Endothelial cell of umbilical vein (primary cell): ENCODE measurements at regions not wholly inside any gene's neighbourhood (a gene's known extent, or its start where the extent isn't known, plus 50 kb on each side); places are given as distances from the start of the nearest gene placed in this dataset.

ENCODE experiments used
- BruUV-seq: library from RNA; stranded (reverse); fragments of 400-500 nt; replicated peaks from 2 replicates; lab custom pipeline; 2021; lab: Mats Ljungman, UMichigan
- CTCF ChIA-PET: fragments of 300-600, 350-600 bp; sonication (Branson Sonifier 250); formaldehyde crosslinking; loops from one replicate; lab custom pipeline; 2021; ENCODE audit warnings: antibody characterized with exemption, inconsistent platforms; lab: Charles Lee
- POLR2A ChIA-PET: fragments of 300-600, 350-600 bp; sonication (Branson Sonifier 250); formaldehyde crosslinking; loops from one replicate; lab custom pipeline; 2021; ENCODE audit warnings: antibody characterized with exemption, inconsistent platforms; lab: Charles Lee
- DNase-seq: peaks from one replicate; pipeline ENCODE4 v3.0.0-alpha.2; 2011; ENCODE audit warnings: low read depth, low spot score
- FAIRE-seq: peaks from 2 replicates; lab custom pipeline; 2011; peaks lifted over from hg19 to GRCh38; lab: Jason Lieb, UNC
- H2AFZ ChIP-seq: 2 replicates; pipeline ENCODE4 v1.6.0; 2012; ENCODE audit warnings: low read depth, low read length, control low read depth, inconsistent platforms
- H3K27ac ChIP-seq: 2 replicates; pipeline ENCODE4 v1.5.1; 2011; ENCODE audit warnings: low read depth, mild to moderate bottlenecking, control low read depth, low read length, moderate library complexity; ENCODE audit not compliant: insufficient read depth
- H3K27me3 ChIP-seq, 2 experiments: 2 replicates each; pipeline versions ENCODE4 v1.6.0 to v1.6.1; 2011; ENCODE audit warnings: low read length in 2 of 2, mixed read lengths in 1 of 2; ENCODE audit not compliant: control insufficient read depth in 2 of 2, insufficient read depth in 2 of 2
- H3K36me3 ChIP-seq, 2 experiments: 2 replicates in 1 of 2; 3 replicates in 1 of 2; pipeline ENCODE4 v1.5.1; 2011; ENCODE audit warnings: low read length in 2 of 2, mild to moderate bottlenecking in 1 of 2, moderate library complexity in 1 of 2; ENCODE audit not compliant: control insufficient read depth in 2 of 2, insufficient read depth in 2 of 2; ENCODE audit errors: extremely low read depth in 1 of 2
- H3K4me1 ChIP-seq: 3 replicates; pipeline ENCODE4 v1.5.1; 2011; ENCODE audit warnings: mild to moderate bottlenecking, low read length; ENCODE audit not compliant: control insufficient read depth, insufficient read depth; ENCODE audit errors: extremely low read depth
- H3K4me2 ChIP-seq: 2 replicates; pipeline ENCODE4 v1.6.1; 2011; ENCODE audit warnings: low read length, control low read depth, mixed read lengths; ENCODE audit not compliant: insufficient read depth
- H3K4me3 ChIP-seq, 3 experiments: fragments of 200-600 bp in 1 of 3; sonication (generic), shearing (Covaris generic) in 1 of 3; replicated peaks in 1 of 3; 2 replicates each; pipeline ENCODE4 v1.5.1; 2011 to 2016; ENCODE audit warnings: control low read depth in 3 of 3, low read length in 3 of 3, mild to moderate bottlenecking in 2 of 3, inconsistent platforms in 1 of 3, low read depth in 1 of 3, moderate library complexity in 1 of 3; ENCODE audit not compliant: insufficient read depth in 1 of 3
- H3K79me2 ChIP-seq: 2 replicates; pipeline ENCODE4 v1.6.0; 2012; ENCODE audit warnings: low read length, inconsistent platforms; ENCODE audit not compliant: control insufficient read depth, insufficient read depth
- H3K9ac ChIP-seq: replicated peaks from 2 replicates; pipeline ENCODE3; 2011; ENCODE audit warnings: low read length, control low read depth; ENCODE audit not compliant: insufficient read depth; ENCODE audit errors: extremely low read depth
- H3K9me1 ChIP-seq: replicated peaks from 3 replicates; pipeline ENCODE4 v1.6.0; 2011; ENCODE audit warnings: mild to moderate bottlenecking, low read length; ENCODE audit not compliant: control insufficient read depth, insufficient read depth; ENCODE audit errors: extremely low read depth
- H3K9me3 ChIP-seq: replicated peaks from 2 replicates; pipeline ENCODE4 v1.5.1; 2012; ENCODE audit warnings: low read length, inconsistent platforms; ENCODE audit not compliant: control insufficient read depth, insufficient read depth
- H4K20me1 ChIP-seq: replicated peaks from 2 replicates; pipeline ENCODE3; 2011; ENCODE audit warnings: mild to moderate bottlenecking, low read length; ENCODE audit not compliant: control insufficient read depth, insufficient read depth; ENCODE audit errors: extremely low read depth
- EZH2 ChIP-seq: IDR thresholded peaks from 2 replicates; pipeline ENCODE4 v1.6.1; 2012; ENCODE audit warnings: borderline replicate concordance, low read depth, mild to moderate bottlenecking, moderate library complexity, low read length, inconsistent platforms; ENCODE audit not compliant: severe bottlenecking
- FOS ChIP-seq: IDR thresholded peaks from 2 replicates; pipeline ENCODE4 v1.6.1; 2011; ENCODE audit warnings: mild to moderate bottlenecking, low read length, moderate library complexity, borderline replicate concordance; ENCODE audit not compliant: insufficient read depth
- GATA2 ChIP-seq: IDR thresholded peaks from 2 replicates; pipeline ENCODE4 v1.7.0; 2011; ENCODE audit warnings: low read depth, mild to moderate bottlenecking, moderate library complexity, mixed read lengths, low read length; ENCODE audit not compliant: insufficient read length, insufficient read depth
- JUN ChIP-seq: IDR thresholded peaks from 2 replicates; pipeline ENCODE4 v1.6.1; 2011; ENCODE audit warnings: borderline replicate concordance, low read depth; ENCODE audit not compliant: insufficient read length, insufficient read depth
- MYC ChIP-seq: IDR thresholded peaks from one replicate; pipeline ENCODE4 v1.6.1; 2011; ENCODE audit warnings: mild to moderate bottlenecking, low read depth, low read length
- POLR2A ChIP-seq: IDR thresholded peaks from 2 replicates; pipeline ENCODE4 v1.6.1; 2012; ENCODE audit warnings: low read depth, mild to moderate bottlenecking, control low read depth, low read length
- POLR2AphosphoS5 ChIP-seq: IDR thresholded peaks from 2 replicates; pipeline ENCODE4 v1.6.1; 2012; ENCODE audit warnings: low read depth, mild to moderate bottlenecking, control low read depth, low read length, moderate library complexity; ENCODE audit not compliant: insufficient read depth
- dilution Hi-C: fragments of 300-500 bp; cut with MboI; formaldehyde crosslinking; loops from one replicate; pipeline ENCODE4 v1.15.0; 2019; ENCODE audit warnings: low sequenced_read_pairs; ENCODE audit not compliant: extremely low pct_ligation_motif_present
- intact Hi-C: fragments of 100-400 bp; cut with micrococcal nuclease; formaldehyde crosslinking; loops from one replicate; pipeline ENCODE4 v1.10.0; 2022
- TF ChIP-seq, protein P1 (sequence below): IDR thresholded peaks from 2 replicates; pipeline ENCODE4 v1.6.1; 2011; ENCODE audit not compliant: insufficient read depth, insufficient read length
- TF ChIP-seq, protein P2 (sequence below), 2 donors: IDR thresholded peaks; 1 replicate in 1 of 2; 2 replicates in 1 of 2; pipeline ENCODE4 v1.5.1; 2011; ENCODE audit warnings: low read length in 2 of 2, mild to moderate bottlenecking in 2 of 2, moderate library complexity in 2 of 2, control low read depth in 1 of 2, inconsistent platforms in 1 of 2, low read depth in 1 of 2; ENCODE audit not compliant: insufficient read depth in 1 of 2; ENCODE audit errors: extremely low read depth in 1 of 2

DNA sequence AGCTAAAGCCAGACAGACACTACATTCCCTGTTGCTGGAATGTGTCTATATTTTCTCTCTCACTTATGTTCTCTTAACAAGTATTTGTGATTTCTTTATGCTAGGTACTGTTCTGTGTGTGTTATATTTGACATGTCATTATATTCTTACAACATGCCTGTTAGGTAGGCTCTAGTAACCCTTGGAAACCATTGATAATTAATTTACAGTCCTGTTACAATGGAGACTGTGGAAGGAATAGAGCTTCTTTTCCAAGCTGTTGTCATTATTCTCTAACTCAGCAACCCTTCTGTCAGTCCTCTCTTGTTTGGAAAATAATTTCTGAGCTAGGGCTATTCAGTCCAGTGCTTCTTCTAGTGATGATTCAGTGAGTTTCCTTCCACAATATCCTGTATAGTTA is 419.1 kb upstream of the BOD1L1 start:
- dilution Hi-C loops: no loop called here
- no peaks in the 10 kb centered on the region for H3K36me3 ChIP-seq
- no TSS peak for BruUV-seq

More for the DNA sequence above, 419.1 kb upstream of the BOD1L1 start:
- H3K9me1 ChIP-seq: no peaks in the 10 kb centered on the region
- DNase-seq: no peak
- no peak overlapping the region for H2AFZ ChIP-seq
- no peaks in the 10 kb centered on the region for H3K27me3 ChIP-seq
- ChIA-PET CTCF (no interaction called here), POLR2A (no interaction called here)
- H3K4me1 ChIP-seq: no peaks in the 10 kb centered on the region
- H3K9me3 ChIP-seq: no peaks in the 10 kb centered on the region
- no peak for FAIRE-seq
- H3K27ac ChIP-seq: no peak overlapping the region
- TF ChIP-seq EZH2 (no peak), JUN (no peak), GATA2 (no peak), MYC (no peak), FOS (no peak), POLR2AphosphoS5 (no peak), POLR2A (no peak)
- TF ChIP-seq, protein P1, sequence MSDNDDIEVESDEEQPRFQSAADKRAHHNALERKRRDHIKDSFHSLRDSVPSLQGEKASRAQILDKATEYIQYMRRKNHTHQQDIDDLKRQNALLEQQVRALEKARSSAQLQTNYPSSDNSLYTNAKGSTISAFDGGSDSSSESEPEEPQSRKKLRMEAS: no peak
- TF ChIP-seq, protein P2, sequence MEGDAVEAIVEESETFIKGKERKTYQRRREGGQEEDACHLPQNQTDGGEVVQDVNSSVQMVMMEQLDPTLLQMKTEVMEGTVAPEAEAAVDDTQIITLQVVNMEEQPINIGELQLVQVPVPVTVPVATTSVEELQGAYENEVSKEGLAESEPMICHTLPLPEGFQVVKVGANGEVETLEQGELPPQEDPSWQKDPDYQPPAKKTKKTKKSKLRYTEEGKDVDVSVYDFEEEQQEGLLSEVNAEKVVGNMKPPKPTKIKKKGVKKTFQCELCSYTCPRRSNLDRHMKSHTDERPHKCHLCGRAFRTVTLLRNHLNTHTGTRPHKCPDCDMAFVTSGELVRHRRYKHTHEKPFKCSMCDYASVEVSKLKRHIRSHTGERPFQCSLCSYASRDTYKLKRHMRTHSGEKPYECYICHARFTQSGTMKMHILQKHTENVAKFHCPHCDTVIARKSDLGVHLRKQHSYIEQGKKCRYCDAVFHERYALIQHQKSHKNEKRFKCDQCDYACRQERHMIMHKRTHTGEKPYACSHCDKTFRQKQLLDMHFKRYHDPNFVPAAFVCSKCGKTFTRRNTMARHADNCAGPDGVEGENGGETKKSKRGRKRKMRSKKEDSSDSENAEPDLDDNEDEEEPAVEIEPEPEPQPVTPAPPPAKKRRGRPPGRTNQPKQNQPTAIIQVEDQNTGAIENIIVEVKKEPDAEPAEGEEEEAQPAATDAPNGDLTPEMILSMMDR (IDR thresholded peaks at IDR 0.05; ENCODE audit: extremely low read depth in 1 of 2, insufficient read depth in 1 of 2, low read depth in 1 of 2, low read length in 2 of 2): no peak
- H3K4me3 ChIP-seq: no peak overlapping the region
- H3K9ac ChIP-seq: no peak overlapping the region
- no peaks in the 10 kb centered on the region for H3K79me2 ChIP-seq
- no peak overlapping the region for H3K4me2 ChIP-seq
- intact Hi-C loops: no loop called here
- no peaks in the 10 kb centered on the region for H4K20me1 ChIP-seq
